DOHH2 (cell line): ENCODE measurements at regions not wholly inside any gene's neighbourhood (a gene's known extent, or its start where the extent isn't known, plus 50 kb on each side); places are given as distances from the start of the nearest gene placed in this dataset.

Experiments
- EZH2phosphoT487 ChIP-seq: fragments of 200-600 bp; sonication (generic); IDR thresholded peaks from 2 replicates; pipeline ENCODE4 v1.6.1; 2017; ENCODE audit warnings: borderline replicate concordance, mild to moderate bottlenecking, antibody characterized with exemption, low read length, moderate library complexity, mixed read lengths
- TF ChIP-seq, protein P1 (sequence below): fragments of 200-600 bp; sonication (generic); IDR thresholded peaks from one replicate; pipeline ENCODE4 v1.5.1; 2014; ENCODE audit warnings: antibody characterized with exemption, mild to moderate bottlenecking, low read depth, low read length; ENCODE audit not compliant: poor library complexity, severe bottlenecking

DNA sequence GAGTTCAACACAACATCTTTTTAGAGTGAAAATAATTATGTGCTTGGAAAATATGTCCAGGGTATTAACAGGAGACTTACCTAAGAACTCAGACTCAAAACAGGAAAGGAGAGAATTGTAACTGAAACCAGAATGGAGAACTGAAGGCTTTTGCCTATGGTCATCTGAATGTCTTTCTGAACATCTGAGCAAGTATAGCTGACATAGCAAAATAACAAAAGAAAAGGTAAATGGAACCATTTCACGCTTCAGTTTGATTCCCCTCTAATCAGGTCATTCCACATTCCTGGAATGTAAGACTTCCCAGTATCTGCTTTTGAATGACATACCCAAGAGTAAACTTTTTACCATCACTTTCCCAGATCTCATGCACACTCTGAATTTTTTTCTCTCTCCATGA lies 500.4 kb upstream of the HS3ST1 start:
- TF ChIP-seq, protein P1, sequence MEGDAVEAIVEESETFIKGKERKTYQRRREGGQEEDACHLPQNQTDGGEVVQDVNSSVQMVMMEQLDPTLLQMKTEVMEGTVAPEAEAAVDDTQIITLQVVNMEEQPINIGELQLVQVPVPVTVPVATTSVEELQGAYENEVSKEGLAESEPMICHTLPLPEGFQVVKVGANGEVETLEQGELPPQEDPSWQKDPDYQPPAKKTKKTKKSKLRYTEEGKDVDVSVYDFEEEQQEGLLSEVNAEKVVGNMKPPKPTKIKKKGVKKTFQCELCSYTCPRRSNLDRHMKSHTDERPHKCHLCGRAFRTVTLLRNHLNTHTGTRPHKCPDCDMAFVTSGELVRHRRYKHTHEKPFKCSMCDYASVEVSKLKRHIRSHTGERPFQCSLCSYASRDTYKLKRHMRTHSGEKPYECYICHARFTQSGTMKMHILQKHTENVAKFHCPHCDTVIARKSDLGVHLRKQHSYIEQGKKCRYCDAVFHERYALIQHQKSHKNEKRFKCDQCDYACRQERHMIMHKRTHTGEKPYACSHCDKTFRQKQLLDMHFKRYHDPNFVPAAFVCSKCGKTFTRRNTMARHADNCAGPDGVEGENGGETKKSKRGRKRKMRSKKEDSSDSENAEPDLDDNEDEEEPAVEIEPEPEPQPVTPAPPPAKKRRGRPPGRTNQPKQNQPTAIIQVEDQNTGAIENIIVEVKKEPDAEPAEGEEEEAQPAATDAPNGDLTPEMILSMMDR = no peak
- TF ChIP-seq EZH2phosphoT487 = no peak
